Astrocyte (in vitro differentiated cells and primary cell): ENCODE measurements at regions not wholly inside any gene's neighbourhood (a gene's known extent, or its start where the extent isn't known, plus 50 kb on each side); places are given as distances from the start of the nearest gene placed in this dataset.

Source experiments
- DNase-seq: peaks from one replicate; pipeline ENCODE4 v3.0.0-alpha.2; 2010; ENCODE audit warnings: low read depth
- FAIRE-seq: peaks from 2 replicates; lab custom pipeline; 2011; peaks lifted over from hg19 to GRCh38; lab: Jason Lieb, UNC
- H2AFZ ChIP-seq: 2 replicates; pipeline ENCODE4 v1.6.0; 2012; ENCODE audit warnings: low read depth, low read length, inconsistent platforms
- H3K27ac ChIP-seq: 2 replicates; pipeline ENCODE4 v1.5.1; 2011; ENCODE audit warnings: low read depth, low read length, inconsistent platforms
- H3K27me3 ChIP-seq: 2 replicates; pipeline ENCODE4 v1.6.0; 2011; ENCODE audit warnings: low read length, inconsistent platforms; ENCODE audit not compliant: insufficient read depth
- H3K36me3 ChIP-seq: 2 replicates; pipeline ENCODE4 v1.5.1; 2011; ENCODE audit warnings: low read length, inconsistent platforms; ENCODE audit not compliant: insufficient read depth
- H3K4me1 ChIP-seq: 2 replicates; pipeline ENCODE4 v1.5.1; 2011; ENCODE audit warnings: low read length, inconsistent platforms; ENCODE audit not compliant: insufficient read depth
- H3K4me2 ChIP-seq: 2 replicates; pipeline ENCODE4 v1.6.0; 2012; ENCODE audit warnings: low read length, inconsistent platforms
- H3K4me3 ChIP-seq: 2 replicates; pipeline ENCODE4 v1.5.1; 2011; ENCODE audit warnings: low read depth, mild to moderate bottlenecking, low read length, inconsistent platforms; ENCODE audit not compliant: insufficient read depth
- H3K79me2 ChIP-seq: 2 replicates; pipeline ENCODE4 v1.6.0; 2012; ENCODE audit warnings: mild to moderate bottlenecking, low read length, inconsistent platforms; ENCODE audit not compliant: insufficient read depth
- H3K9ac ChIP-seq: 2 replicates; pipeline ENCODE4 v1.6.0; 2012; ENCODE audit warnings: mild to moderate bottlenecking, low read length, inconsistent platforms
- H3K9me3 ChIP-seq: 2 replicates; pipeline ENCODE4 v1.5.1; 2012; ENCODE audit warnings: low read depth, mild to moderate bottlenecking, low read length, inconsistent platforms; ENCODE audit not compliant: insufficient read depth
- H4K20me1 ChIP-seq: 2 replicates; pipeline ENCODE4 v1.6.0; 2012; ENCODE audit warnings: low read length, inconsistent platforms; ENCODE audit not compliant: insufficient read depth
- H3K27ac Mint-ChIP-seq: one replicate; pipeline ENCODE4 v1.8.0; 2021; ENCODE audit warnings: mild to moderate bottlenecking, mixed read lengths; ENCODE audit not compliant: unreplicated experiment
- H3K27me3 Mint-ChIP-seq: one replicate; pipeline ENCODE4 v1.8.0; 2021; ENCODE audit warnings: low read depth, mixed read lengths; ENCODE audit not compliant: unreplicated experiment
- H3K36me3 Mint-ChIP-seq: one replicate; pipeline ENCODE4 v1.8.0; 2021; ENCODE audit warnings: low read depth, mixed read lengths; ENCODE audit not compliant: unreplicated experiment
- H3K4me1 Mint-ChIP-seq: one replicate; pipeline ENCODE4 v1.8.0; 2021; ENCODE audit warnings: low read depth, mixed read lengths; ENCODE audit not compliant: unreplicated experiment
- H3K4me3 Mint-ChIP-seq: one replicate; pipeline ENCODE4 v1.8.0; 2021; ENCODE audit warnings: mild to moderate bottlenecking, moderate library complexity, mixed read lengths; ENCODE audit not compliant: unreplicated experiment
- H3K9me3 Mint-ChIP-seq: one replicate; pipeline ENCODE4 v1.8.0; 2021; ENCODE audit warnings: mild to moderate bottlenecking, mixed read lengths; ENCODE audit not compliant: unreplicated experiment
- EZH2 ChIP-seq: IDR thresholded peaks from 2 replicates; pipeline ENCODE4 v1.6.1; 2012; ENCODE audit warnings: mild to moderate bottlenecking, low read length, inconsistent platforms; ENCODE audit not compliant: insufficient read depth
- TF ChIP-seq, protein P1 (sequence below): IDR thresholded peaks from 2 replicates; pipeline ENCODE4 v1.5.1; 2011; ENCODE audit warnings: low read depth, mild to moderate bottlenecking, inconsistent platforms, low read length, moderate library complexity; ENCODE audit not compliant: insufficient read depth

DNA sequence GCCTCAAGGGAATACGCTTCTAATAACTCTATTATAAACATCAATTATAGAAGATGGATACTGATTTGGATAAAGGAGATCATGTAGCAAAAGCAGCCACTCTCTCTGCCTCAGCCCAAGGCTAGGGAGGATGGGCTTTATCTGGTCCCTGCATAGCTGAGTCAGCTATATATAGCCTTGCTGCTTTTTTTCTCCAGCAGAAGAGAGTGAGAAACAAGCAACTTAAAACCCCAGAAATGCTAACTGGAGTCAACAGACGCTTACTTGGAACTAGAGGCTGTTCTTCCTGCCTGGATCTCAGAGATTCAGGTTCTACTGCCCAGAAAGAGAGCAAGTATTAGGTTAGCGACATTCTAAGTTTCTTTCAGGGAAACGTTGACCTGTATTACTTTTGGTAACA lies 426.7 kb upstream of the KLHL29 start:
- no peak overlapping the region for H3K4me3 ChIP-seq
- no peak overlapping the region for H3K9ac ChIP-seq
- H3K4me1 ChIP-seq: no peaks in the 10 kb centered on the region
- no peaks in the 10 kb centered on the region for H3K36me3 ChIP-seq
- H3K4me2 ChIP-seq: no peak overlapping the region
- peaks cover 22% of the 10 kb centered on the region for H3K27me3 Mint-ChIP-seq
- H3K36me3 Mint-ChIP-seq: no peaks in the 10 kb centered on the region
- no peak for DNase-seq
- H2AFZ ChIP-seq: no peak overlapping the region
- peaks cover 14% of the 10 kb centered on the region for H3K9me3 ChIP-seq
- no peaks in the 10 kb centered on the region for H4K20me1 ChIP-seq
- no peak overlapping the region for H3K27ac Mint-ChIP-seq
- H3K27me3 ChIP-seq: no peaks in the 10 kb centered on the region
- FAIRE-seq: no peak
- TF ChIP-seq, protein P1, sequence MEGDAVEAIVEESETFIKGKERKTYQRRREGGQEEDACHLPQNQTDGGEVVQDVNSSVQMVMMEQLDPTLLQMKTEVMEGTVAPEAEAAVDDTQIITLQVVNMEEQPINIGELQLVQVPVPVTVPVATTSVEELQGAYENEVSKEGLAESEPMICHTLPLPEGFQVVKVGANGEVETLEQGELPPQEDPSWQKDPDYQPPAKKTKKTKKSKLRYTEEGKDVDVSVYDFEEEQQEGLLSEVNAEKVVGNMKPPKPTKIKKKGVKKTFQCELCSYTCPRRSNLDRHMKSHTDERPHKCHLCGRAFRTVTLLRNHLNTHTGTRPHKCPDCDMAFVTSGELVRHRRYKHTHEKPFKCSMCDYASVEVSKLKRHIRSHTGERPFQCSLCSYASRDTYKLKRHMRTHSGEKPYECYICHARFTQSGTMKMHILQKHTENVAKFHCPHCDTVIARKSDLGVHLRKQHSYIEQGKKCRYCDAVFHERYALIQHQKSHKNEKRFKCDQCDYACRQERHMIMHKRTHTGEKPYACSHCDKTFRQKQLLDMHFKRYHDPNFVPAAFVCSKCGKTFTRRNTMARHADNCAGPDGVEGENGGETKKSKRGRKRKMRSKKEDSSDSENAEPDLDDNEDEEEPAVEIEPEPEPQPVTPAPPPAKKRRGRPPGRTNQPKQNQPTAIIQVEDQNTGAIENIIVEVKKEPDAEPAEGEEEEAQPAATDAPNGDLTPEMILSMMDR: no peak
- no peak for TF ChIP-seq EZH2
- H3K4me1 Mint-ChIP-seq: no peaks in the 10 kb centered on the region
- no peaks in the 10 kb centered on the region for H3K9me3 Mint-ChIP-seq
- no peaks in the 10 kb centered on the region for H3K79me2 ChIP-seq
- H3K4me3 Mint-ChIP-seq: no peak overlapping the region
- H3K27ac ChIP-seq: no peak overlapping the region

DNA sequence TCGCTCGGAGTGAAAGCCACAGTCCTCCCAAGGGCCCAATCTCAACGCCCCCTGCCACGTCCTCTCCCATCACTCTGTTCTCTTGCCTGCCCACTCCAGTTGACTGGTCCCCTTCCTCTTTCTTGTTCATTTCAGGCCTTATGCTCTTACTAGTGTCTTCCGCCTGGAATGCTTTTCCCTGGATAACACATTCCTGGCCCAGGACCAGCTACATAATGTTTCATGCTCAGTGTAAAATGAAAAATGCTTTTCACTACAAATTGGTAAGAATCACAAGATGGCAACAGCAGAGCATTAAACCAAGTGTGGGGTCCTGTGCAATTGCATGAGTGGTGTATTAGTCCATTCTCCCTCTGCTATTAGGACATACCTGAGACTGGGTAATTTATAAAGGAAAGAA lies 417.2 kb upstream of the KLHL29 start:
- H3K36me3 Mint-ChIP-seq: no peaks in the 10 kb centered on the region
- TF ChIP-seq, protein P1: no peak
- TF ChIP-seq EZH2: no peak
- no peaks in the 10 kb centered on the region for H3K9me3 Mint-ChIP-seq
- Histone ChIP-seq H3K27ac (no peak overlapping the region), H3K9me3 (no peaks in the 10 kb centered on the region), H3K4me2 (no peak overlapping the region), H4K20me1 (no peaks in the 10 kb centered on the region), H3K27me3 (no peaks in the 10 kb centered on the region), H3K36me3 (no peaks in the 10 kb centered on the region), H2AFZ (no peak overlapping the region), H3K9ac (no peak overlapping the region), H3K79me2 (no peaks in the 10 kb centered on the region), H3K4me1 (no peaks in the 10 kb centered on the region), H3K4me3 (no peak overlapping the region)
- DNase-seq: no peak
- peaks cover 2% of the 10 kb centered on the region for H3K27me3 Mint-ChIP-seq
- FAIRE-seq: no peak
- H3K4me3 Mint-ChIP-seq: no peak overlapping the region
- no peak overlapping the region for H3K27ac Mint-ChIP-seq
- H3K4me1 Mint-ChIP-seq: no peaks in the 10 kb centered on the region

DNA sequence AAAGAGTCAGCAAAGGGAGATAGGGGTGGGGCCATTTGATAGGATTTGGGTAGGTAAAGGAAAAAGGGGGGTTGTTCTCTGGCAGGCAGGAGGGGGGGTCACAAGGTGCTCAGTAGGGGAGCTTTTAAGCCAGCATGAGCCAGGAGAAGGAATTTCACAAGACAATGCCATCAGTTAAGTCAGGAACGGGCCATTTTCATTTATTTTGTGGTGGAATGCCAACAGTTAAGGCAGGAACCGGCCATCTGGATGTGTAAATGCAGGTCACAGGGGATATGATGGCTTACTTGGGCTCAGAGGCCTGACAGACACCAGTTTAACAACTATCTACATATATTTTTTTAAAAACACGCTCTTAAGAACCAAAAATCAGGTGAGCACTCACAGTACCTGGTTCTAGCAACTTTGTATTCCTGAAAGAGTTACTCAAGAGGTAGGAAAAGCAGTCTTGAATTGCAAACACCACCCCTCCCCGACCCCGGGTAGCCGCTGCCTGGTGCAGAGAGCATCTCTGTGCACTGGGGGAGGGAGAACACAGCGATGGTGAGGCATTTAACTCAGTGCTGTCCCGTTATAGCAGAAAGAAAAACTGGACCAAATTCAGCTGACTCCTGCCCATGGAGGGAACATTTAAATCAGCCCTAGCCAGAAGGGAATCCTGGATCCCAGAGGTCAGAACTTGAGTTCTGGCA lies 414.5 kb upstream of the KLHL29 start:
- peaks cover 2% of the 10 kb centered on the region for H3K27me3 Mint-ChIP-seq
- Histone ChIP-seq H3K79me2 (no peaks in the 10 kb centered on the region), H3K36me3 (no peaks in the 10 kb centered on the region), H4K20me1 (no peaks in the 10 kb centered on the region), H2AFZ (no peak overlapping the region), H3K9me3 (no peaks in the 10 kb centered on the region), H3K4me1 (no peaks in the 10 kb centered on the region), H3K4me2 (no peak overlapping the region), H3K4me3 (no peak overlapping the region), H3K9ac (no peak overlapping the region), H3K27me3 (no peaks in the 10 kb centered on the region), H3K27ac (no peak overlapping the region)
- no peak overlapping the region for H3K4me3 Mint-ChIP-seq
- no peaks in the 10 kb centered on the region for H3K36me3 Mint-ChIP-seq
- no peak overlapping the region for H3K27ac Mint-ChIP-seq
- TF ChIP-seq EZH2: no peak
- TF ChIP-seq, protein P1: no peak
- H3K4me1 Mint-ChIP-seq: no peaks in the 10 kb centered on the region
- FAIRE-seq (no peak), DNase-seq (no peak)
- no peaks in the 10 kb centered on the region for H3K9me3 Mint-ChIP-seq
